CD4-positive, alpha-beta T cell treated with Interleukin-2 at 100 ng/mL for 4 hours (primary cell): ENCODE measurements at regions not wholly inside any gene's neighbourhood (a gene's known extent, or its start where the extent isn't known, plus 50 kb on each side); places are given as distances from the start of the nearest gene placed in this dataset.
"Not testable (repeated sequence)": the region's sequence is repeated elsewhere in the genome, so short reads cannot be mapped to it uniquely, and the experiment has no call there.

Experiments used
- DNase-seq: peaks from one replicate; pipeline ENCODE4 v3.0.0-alpha.2; 2020; ENCODE audit warnings: low spot score

DNA sequence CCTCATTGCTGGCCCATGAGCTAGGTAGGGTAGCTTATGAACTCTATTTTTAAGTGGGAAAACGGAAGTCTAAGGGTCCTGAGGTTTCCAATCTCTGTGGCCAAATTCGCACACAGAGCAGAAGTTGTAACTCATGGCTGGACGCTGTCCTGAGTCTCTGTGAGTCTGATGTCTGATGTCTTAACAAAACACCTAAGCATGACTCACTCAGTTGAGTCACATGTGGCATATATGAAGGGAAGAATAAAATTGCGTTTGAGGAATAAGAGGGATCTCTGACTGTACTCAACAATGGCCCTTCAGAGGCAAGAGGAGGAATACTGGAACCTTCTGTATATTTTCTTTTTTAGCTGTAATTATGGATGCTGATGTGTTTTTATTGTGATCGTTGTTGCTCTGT lies 569.7 kb downstream of the RIT2 start:
- DNase-seq, result no peak

DNA sequence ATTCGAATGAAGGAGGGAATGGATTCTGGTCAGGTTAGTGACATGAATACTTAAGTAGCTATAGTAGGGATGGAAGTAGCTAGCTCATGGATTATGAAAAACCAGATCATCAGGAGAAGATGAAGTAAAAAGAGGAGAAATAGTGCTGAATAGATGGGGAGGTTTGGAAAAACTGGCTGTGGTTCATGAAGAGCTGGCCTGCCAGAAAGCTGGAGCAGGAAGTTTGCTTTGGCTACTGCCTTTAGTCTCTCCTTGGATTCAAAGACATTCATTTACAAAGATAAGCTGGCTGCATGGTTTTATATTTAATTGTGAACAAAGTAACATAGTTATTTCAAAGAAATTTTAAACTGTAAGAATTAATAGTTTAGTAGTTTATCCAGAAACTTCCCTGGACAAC lies 567.0 kb downstream of the RIT2 start:
- no peak for DNase-seq

DNA sequence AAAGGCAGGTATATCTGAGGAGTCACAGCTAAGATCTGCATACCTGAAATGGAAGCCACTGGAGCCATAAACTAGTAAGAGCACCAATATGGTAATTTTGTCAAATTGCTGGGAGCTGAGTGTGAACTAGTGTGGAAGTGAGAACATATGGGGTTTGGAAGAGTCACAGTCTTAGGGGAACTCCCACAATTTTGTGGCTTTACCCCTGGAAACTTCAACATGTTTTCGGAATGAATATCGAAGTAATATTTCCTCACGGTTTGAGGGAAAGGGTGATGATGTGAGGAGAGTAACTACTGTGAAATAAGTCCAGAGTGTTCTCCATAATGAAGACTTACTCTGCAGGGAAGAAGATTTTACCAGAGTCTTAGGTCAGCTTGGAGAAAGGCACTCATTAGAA lies 565.9 kb downstream of the RIT2 start:
- no peak for DNase-seq

DNA sequence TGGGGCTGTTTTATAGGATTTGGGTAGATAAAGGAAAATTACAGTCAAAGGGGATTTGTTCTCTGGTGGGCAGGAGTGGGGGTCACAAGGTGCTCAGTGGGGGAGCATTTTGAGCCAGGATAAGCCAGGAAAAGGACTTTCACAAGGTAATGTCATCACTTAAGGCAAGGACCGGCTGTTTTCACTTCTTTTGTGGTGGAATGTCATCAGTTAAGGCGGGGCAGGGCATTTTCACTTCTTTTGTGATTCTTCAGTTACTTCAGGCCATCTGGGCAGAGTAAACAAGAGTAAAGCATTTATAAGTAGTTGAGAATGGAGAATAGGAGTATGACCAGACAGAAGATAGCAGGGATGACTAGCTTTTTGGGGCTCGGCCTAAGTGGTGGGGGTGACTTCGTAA lies 562.9 kb downstream of the RIT2 start:
- DNase-seq, result not testable (repeated sequence)

DNA sequence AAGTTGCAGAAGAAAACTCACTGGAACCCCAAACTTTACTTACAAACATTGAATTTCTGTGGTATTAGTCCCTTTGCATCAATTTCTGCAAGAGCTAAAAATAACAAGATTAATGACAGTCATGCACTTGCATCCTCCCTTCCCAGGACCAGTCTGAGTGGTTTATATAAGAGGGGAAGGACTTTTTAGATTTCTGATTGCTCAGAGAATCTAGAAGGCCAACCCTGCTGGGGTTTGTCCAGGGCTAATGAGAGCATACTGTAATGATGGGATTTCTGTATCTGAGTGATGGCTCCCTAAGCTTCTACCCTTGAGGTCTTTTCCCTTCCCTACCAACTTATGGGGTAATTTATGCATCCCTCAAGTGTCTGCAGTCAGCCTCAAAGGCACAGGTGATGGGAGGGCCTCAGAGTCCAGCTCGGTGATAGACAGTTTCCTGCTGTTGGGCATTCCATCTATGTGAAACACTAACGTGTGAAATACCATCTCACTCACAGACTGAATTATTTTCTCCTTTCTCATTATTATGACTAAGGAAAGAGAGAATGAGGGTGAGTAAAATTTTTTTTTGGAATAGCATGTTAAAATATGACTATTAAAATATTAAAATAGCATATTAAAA lies 556.3 kb downstream of the RIT2 start:
- DNase-seq, result no peak

DNA sequence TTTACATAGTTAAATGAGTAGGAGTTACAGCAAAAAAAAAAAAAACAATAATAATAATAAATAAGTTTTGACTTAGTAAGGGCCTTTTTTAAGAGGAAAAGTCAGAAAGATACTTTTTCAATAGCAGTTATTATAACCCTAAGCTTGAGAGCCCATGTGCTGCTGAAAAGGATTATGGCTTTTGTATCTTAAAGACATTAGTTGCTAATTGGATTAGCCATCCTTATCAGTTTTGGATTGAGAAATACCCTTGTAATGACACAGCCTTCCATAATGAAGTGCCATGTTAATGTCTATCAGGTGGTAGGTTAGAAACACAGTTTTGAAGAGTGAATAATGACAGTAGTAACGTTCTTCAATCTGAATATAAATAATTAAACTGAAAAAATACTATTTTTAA lies 554.0 kb downstream of the RIT2 start:
- DNase-seq, result no peak

- DNase-seq, result no peak
These were observed 551.5 kb downstream of the RIT2 start for GRCh38 chr18:42563995-42564394.

DNA sequence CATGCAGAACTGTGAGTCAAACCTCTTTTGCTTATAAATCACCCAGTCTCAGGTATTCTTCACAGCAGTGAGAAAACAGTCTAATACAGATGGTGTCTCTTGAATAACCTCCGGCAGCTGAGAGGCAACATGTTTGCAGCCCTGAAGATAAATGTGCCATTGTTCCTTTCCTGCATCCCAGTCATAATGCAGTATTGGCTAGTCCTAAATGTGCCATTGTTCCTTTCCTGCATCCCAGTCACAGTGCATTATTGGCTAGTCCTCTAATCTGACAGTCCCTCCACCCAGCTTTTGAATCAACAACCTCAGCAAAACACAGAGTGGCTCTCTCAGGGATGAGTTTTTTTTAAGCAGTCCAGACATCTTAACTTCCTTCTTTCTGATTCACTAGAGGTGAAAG lies 550.7 kb downstream of the RIT2 start:
- no peak for DNase-seq

DNA sequence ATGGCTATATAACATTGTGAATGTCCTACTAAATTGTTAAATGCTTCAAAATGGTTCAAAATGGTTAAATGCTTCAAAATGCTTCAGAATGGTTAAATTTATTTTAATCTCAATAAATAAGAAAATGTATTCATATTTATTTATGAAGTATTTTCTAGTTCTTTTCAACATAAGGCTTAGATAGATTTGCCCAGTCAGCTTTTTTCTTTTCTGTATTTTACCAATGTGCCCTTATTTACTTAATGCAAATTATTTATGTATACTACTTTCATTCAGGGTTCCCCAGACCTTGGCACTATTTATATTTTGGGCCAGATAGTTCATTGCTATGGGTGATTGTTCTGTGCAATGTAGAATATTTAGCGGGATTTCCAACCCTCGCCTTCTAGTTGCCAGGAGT lies 546.7 kb downstream of the RIT2 start:
- no peak for DNase-seq

DNA sequence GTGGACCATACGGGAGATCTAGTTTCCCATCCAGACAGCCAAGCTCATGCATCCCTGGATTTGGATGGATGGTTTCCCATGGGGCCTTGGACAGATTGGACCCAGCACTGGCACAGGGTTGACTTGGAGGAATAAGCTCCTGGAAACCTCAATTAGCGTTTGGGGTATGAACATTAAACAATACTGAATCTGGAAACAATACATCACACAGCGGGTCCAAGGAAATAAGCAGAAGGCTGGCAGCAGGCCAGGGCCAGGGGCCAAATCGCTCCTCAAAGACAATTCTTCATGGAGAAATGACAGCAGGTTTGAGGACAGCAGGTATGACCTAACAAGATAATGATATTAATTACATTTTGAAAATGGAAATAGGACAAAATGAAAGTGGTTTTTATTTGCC lies 540.6 kb downstream of the RIT2 start:
- no peak for DNase-seq

GRCh38 chr18:42576124-42576523 lies 539.4 kb downstream of the RIT2 start:
- no peak for DNase-seq

DNA sequence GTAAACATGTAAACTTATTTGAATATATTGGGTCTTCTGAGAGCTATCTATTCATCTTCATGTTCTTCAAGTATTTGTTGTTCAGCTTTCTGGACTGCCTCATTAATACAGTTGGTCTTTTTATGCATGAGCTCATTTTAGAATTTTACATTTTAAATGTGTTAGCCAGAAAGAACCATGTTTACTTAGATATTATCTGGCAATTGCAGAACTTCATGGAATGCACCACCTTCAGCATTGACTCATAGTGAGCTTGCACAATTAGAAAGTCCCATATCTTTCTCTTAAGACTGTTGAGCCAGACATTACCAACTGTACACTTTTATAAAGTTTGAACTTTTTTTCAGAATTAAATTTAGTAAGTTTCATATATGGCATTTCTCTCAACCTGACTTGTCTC lies 536.7 kb downstream of the RIT2 start:
- no peak for DNase-seq

DNA sequence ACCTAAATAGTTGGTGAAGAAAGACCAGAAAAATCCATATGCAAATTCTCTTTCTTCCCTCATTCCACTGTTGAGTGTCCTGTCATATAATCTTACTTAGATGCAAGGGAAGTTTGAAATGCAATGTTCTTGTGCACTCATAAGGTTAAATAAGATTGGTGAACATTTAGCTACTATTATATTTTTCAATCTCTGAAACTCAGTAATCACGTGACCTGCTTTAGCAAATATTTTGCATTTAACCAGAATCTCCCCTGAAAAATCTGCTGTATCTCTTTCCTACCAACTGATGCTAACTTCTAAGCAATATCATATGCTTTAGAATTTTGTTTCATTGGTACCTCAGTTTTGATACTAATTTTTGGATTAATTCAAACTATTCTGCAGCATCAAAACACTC lies 533.2 kb downstream of the RIT2 start:
- DNase-seq, result no peak

DNA sequence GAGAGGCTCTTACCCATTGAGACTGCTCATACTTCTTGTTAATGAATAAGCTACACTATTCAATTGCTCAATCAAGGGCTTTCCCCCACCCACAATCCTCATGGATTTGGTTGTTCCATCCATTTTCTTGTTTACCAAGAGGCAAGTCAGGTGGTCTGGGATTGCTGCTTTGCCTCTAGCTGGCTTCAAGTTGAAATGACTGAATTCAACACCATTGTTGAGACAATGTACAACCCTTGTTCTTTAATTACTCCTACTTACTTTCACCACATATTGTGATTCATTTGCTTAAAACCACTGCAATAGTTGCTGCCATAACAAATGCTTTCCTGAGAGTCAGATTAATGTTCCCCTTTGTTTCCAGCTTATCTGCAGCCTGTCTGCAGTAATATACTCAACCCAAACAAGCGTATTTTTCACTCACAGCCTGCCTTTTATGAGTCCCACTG lies 532.2 kb downstream of the RIT2 start:
- no peak for DNase-seq

DNA sequence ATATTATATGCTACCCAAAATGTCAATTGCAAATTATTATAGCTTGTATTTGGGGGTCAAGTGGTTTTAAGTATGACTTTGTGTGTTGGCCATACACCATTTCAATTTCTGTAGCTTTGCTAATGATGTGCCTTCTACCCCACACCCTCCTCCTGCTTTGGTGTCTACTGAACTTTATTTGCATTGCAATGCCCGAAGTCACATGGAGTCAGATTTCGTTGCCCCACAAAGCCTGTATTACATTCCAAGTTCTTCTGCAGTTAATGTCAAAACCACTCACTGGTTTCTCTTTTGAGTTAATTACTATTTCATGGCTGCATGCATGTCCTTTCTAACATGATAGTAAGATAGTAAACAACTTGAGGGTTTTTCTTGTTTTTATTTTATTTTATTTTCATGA lies 528.9 kb downstream of the RIT2 start:
- no peak for DNase-seq

GRCh38 chr18:42588786-42589185 lies 526.7 kb downstream of the RIT2 start:
- no peak for DNase-seq

GRCh38 chr18:42604820-42605219 lies 510.7 kb downstream of the RIT2 start:
- DNase-seq, result no peak

GRCh38 chr18:42606886-42607495 lies 508.5 kb downstream of the RIT2 start:
- no peak for DNase-seq

DNA sequence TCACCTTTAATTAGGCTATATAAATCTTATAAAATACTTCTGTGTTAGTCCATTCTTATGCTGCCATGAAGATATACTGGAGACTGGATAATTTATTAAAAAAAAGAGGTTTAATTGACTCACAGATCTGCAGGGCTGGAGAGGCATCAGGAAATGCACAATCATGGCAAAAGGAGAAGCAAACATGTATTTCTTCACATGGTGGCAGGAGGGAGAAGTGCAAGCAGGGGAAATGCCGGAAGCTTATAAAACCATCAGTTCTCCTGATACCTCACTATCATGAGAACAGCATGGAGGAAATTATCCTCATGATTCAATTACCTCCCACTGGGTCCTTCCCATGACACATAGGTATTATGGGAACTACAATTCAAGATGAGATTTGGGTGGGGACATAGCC lies 504.4 kb downstream of the RIT2 start:
- no peak for DNase-seq

GRCh38 chr18:42614619-42615293 lies 500.7 kb downstream of the RIT2 start:
- no peak for DNase-seq

- DNase-seq, result no peak
These were observed 498.3 kb downstream of the RIT2 start for GRCh38 chr18:42617221-42617620.

DNA sequence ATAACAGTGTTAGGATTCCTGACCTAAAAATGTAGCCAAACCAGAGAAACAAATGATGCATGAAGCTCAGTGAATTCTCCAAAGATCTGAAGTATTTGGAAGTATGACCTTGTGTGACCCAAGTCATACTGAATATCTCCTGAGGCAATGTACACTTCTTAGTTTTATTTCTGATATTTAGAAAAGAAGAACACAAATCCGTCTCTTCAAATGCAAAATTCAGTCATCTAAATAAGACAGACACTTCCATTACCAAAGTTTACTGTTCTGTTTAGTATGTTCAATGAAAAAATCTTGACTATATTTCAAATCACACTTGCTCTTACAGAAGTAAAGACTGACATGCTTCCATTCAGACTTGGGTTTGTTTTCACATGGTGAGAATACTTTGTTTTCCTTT lies 495.7 kb downstream of the RIT2 start:
- no peak for DNase-seq

DNA sequence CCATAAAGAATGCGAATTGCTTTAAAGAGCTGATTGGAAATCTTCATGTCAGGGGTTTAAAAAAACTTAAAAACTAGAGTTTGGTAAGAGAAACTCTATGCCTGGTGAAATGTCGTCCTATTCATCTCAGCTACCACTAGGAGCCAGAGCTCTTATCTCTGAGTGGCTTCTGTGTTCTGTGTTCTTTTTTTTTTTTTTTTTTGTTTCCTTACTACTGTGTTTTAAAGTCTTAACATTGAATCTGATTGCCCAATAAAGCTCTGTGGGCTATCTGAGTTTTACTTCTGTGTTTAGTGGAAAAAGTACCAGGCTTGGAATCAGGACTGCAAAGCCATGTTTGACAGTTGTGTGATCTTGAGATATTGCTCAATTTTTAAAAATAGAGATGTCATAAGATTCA lies 494.8 kb downstream of the RIT2 start:
- no peak for DNase-seq

- DNase-seq, result no peak
These were observed 491.6 kb downstream of the RIT2 start for GRCh38 chr18:42623935-42624334.
